UCSD-AML1 (cell line): ENCODE measurements at regions not wholly inside any gene's neighbourhood (a gene's known extent, or its start where the extent isn't known, plus 50 kb on each side); places are given as distances from the start of the nearest gene placed in this dataset.
"Not testable (repeated sequence)": the region's sequence is repeated elsewhere in the genome, so short reads cannot be mapped to it uniquely, and the experiment has no call there.

Source experiments
- DNase-seq: peaks from one replicate; lab custom pipeline; 2025; ENCODE audit not compliant: unreplicated experiment; lab: John Stamatoyannopoulos, UW

GRCh38 chr1:56133522-56134472, 445.6 kb downstream of the PLPP3 start:
- no peak for DNase-seq

GRCh38 chr1:56132520-56132919, 446.8 kb downstream of the PLPP3 start:
- no peak for DNase-seq

- no peak for DNase-seq
Observed at GRCh38 chr1:56129837-56130236, 449.5 kb downstream of the PLPP3 start.

- no peak for DNase-seq
Observed at GRCh38 chr1:56125316-56125715, 454.0 kb downstream of the PLPP3 start.

- no peak for DNase-seq
Observed at GRCh38 chr1:56123826-56124225, 455.5 kb downstream of the PLPP3 start.

GRCh38 chr1:56123421-56123820, 455.9 kb downstream of the PLPP3 start:
- DNase-seq: no peak

GRCh38 chr1:56120021-56120420, 459.3 kb downstream of the PLPP3 start:
- DNase-seq: no peak

GRCh38 chr1:56118676-56119075, 460.7 kb downstream of the PLPP3 start:
- not testable (repeated sequence) for DNase-seq

- DNase-seq: no peak
Observed at GRCh38 chr1:56115701-56116100, 463.7 kb downstream of the PLPP3 start.

GRCh38 chr1:56113679-56114078, 465.7 kb downstream of the PLPP3 start:
- DNase-seq: no peak

GRCh38 chr1:56107275-56107638, 472.1 kb downstream of the PLPP3 start:
- no peak for DNase-seq

- DNase-seq: no peak
Observed at GRCh38 chr1:56106531-56107274, 472.7 kb downstream of the PLPP3 start.

GRCh38 chr1:56105397-56105796, 474.0 kb downstream of the PLPP3 start:
- DNase-seq: no peak

GRCh38 chr1:56099766-56100265, 479.5 kb downstream of the PLPP3 start:
- DNase-seq: no peak

GRCh38 chr1:56098946-56099345, 480.4 kb downstream of the PLPP3 start:
- DNase-seq: no peak

GRCh38 chr1:56097713-56098112, 481.6 kb downstream of the PLPP3 start:
- no peak for DNase-seq

GRCh38 chr1:56095696-56096665, 483.4 kb downstream of the PLPP3 start:
- DNase-seq: no peak

- no peak for DNase-seq
Observed at GRCh38 chr1:56094168-56094567, 485.2 kb downstream of the PLPP3 start.

GRCh38 chr1:56092684-56093570, 486.4 kb downstream of the PLPP3 start:
- DNase-seq: no peak

- DNase-seq: not testable (repeated sequence)
Observed at GRCh38 chr1:56089826-56090225, 489.5 kb downstream of the PLPP3 start.
